ENCODE measurements at regions not wholly inside any gene's neighbourhood (a gene's known extent, or its start where the extent isn't known, plus 50 kb on each side); places are given as distances from the start of the nearest gene placed in this dataset.

- H3K9me3 Mint-ChIP-seq = no peaks in the 10 kb centered on the region
- TF ChIP-seq CTCF (IDR thresholded peaks at IDR 0.05) = no peak
- ATAC-seq (no peak), DNase-seq (no peak)
- no peaks in the 10 kb centered on the region for H3K9me3 ChIP-seq (ENCODE audit: control insufficient read depth, insufficient read depth, low read length)
- no peak overlapping the region for H3K27ac ChIP-seq (ENCODE audit: low read length)
- H3K4me1 Mint-ChIP-seq = peaks cover 5 to 6% of the 10 kb centered on the region in 2 donors
- H3K27me3 ChIP-seq (ENCODE audit: control insufficient read depth, insufficient read depth, low read length) = no peaks in the 10 kb centered on the region
- H3K27ac Mint-ChIP-seq = no peak overlapping the region
- no peak overlapping the region for H3K4me3 ChIP-seq (ENCODE audit: low read length)
- no peak overlapping the region for H3K4me3 Mint-ChIP-seq
- H3K4me1 ChIP-seq (ENCODE audit: control insufficient read depth, insufficient read depth, low read length) = no peaks in the 10 kb centered on the region
- peaks cover 17 to 32% of the 10 kb centered on the region in 2 donors for H3K27me3 Mint-ChIP-seq (ENCODE audit: low read depth in 2 of 2)
- 100% methylated on average over 2 of the region's 2 CpGs for WGBS (ENCODE audit: insufficient coverage)
- H3K36me3 ChIP-seq (ENCODE audit: control insufficient read depth, insufficient read depth, low read length) = no peaks in the 10 kb centered on the region
- no peaks in the 10 kb centered on the region for H3K36me3 Mint-ChIP-seq
- intact Hi-C loops (cut with micrococcal nuclease) = no loop called here
These were observed 96.4 kb upstream of the PCGF5 start for GRCh38 chr10:91124016-91124415.

- DNase-seq = no peak
- Mint-ChIP-seq H3K9me3 (no peaks in the 10 kb centered on the region), H3K27me3 (ENCODE audit: low read depth in 2 of 2) (peaks cover 16 to 40% of the 10 kb centered on the region in 2 donors), H3K27ac (no peak overlapping the region), H3K36me3 (no peaks in the 10 kb centered on the region), H3K4me1 (peaks cover 5 to 6% of the 10 kb centered on the region in 2 donors), H3K4me3 (no peak overlapping the region)
- ATAC-seq = no peak
- H3K27me3 ChIP-seq (ENCODE audit: control insufficient read depth, insufficient read depth, low read length) = no peaks in the 10 kb centered on the region
- H3K36me3 ChIP-seq (ENCODE audit: control insufficient read depth, insufficient read depth, low read length) = no peaks in the 10 kb centered on the region
- no peaks in the 10 kb centered on the region for H3K4me1 ChIP-seq (ENCODE audit: control insufficient read depth, insufficient read depth, low read length)
- no peak for TF ChIP-seq CTCF (IDR thresholded peaks at IDR 0.05)
- no peak overlapping the region for H3K4me3 ChIP-seq (ENCODE audit: low read length)
- WGBS (ENCODE audit: insufficient coverage) = 86% methylated on average over 2 of the region's 2 CpGs
- H3K27ac ChIP-seq (ENCODE audit: low read length) = no peak overlapping the region
- H3K9me3 ChIP-seq (ENCODE audit: control insufficient read depth, insufficient read depth, low read length) = no peaks in the 10 kb centered on the region
- intact Hi-C loops (cut with micrococcal nuclease) = no loop called here
These were observed 94.0 kb upstream of the PCGF5 start for GRCh38 chr10:91126471-91126870.

DNA sequence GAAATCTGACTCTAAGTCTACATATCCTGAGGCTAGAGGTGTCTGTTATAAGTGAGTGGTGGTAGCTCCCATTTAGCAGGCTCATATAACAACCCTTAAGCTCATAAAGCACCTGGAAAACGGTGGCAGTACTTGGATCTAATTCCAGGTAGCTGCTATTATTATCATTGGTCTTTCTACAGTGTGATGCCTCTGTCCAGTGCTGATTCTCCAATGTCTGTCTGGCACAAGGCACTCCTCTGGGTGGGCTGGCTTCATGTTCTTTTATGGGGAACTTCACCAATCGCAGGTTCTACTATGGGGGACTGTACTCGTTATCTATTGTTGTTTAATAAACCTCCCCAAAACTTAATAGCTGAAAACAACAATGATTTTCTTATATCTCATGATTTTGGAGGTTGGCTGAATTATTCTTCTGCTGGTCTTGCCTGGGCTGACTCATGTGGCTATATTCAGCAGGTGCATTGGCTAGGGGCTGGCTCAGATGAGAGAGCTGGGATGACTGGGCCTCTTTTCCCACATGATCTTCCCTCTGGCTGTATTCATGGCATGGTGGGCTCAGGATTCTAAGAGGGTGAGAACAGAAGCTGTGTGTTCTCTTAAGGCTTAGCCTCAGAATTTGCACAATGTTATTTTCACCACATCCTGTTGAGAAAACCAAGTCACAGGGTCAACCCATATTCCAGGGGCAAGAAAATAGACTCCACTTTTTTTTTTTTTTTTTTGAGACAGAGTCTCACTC, 93.0 kb upstream of the PCGF5 start:
- H3K4me3 ChIP-seq (ENCODE audit: low read length) = no peak overlapping the region
- DNase-seq (no peak), ATAC-seq (no peak)
- 86% methylated on average over 2 of the region's 3 CpGs for WGBS (ENCODE audit: insufficient coverage)
- Mint-ChIP-seq H3K27me3 (ENCODE audit: low read depth in 2 of 2) (peaks cover 15 to 38% of the 10 kb centered on the region in 2 donors), H3K9me3 (no peaks in the 10 kb centered on the region), H3K27ac (no peak overlapping the region), H3K4me3 (no peak overlapping the region), H3K4me1 (peaks cover 5 to 6% of the 10 kb centered on the region in 2 donors), H3K36me3 (no peaks in the 10 kb centered on the region)
- TF ChIP-seq CTCF (IDR thresholded peaks at IDR 0.05) = no peak
- H3K36me3 ChIP-seq (ENCODE audit: control insufficient read depth, insufficient read depth, low read length) = no peaks in the 10 kb centered on the region
- H3K27me3 ChIP-seq (ENCODE audit: control insufficient read depth, insufficient read depth, low read length) = no peaks in the 10 kb centered on the region
- intact Hi-C loops (cut with micrococcal nuclease) = no loop called here
- H3K27ac ChIP-seq (ENCODE audit: low read length) = no peak overlapping the region
- no peaks in the 10 kb centered on the region for H3K4me1 ChIP-seq (ENCODE audit: control insufficient read depth, insufficient read depth, low read length)
- no peaks in the 10 kb centered on the region for H3K9me3 ChIP-seq (ENCODE audit: control insufficient read depth, insufficient read depth, low read length)

DNA sequence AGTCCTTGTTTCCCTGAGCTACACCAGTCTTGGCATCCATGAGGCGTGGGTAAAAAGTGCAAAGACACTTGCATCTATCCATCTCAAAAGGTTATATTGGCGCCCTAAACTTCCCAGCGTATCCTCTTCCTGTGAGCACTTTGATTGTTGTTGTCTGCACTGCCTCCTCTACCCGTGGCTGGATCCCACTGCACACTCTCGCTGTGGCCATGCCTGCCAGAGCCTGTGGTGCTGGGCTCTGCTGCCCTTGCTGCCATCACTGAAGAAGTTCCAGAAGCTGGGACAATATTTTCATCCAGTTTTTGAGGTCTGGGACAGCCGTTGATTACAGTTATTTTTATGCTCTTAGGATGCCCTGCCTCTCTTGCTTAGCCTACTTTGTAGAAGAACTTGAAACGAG, 85.3 kb upstream of the PCGF5 start:
- H3K4me1 ChIP-seq (ENCODE audit: control insufficient read depth, insufficient read depth, low read length) = no peaks in the 10 kb centered on the region
- no peak overlapping the region for H3K27ac ChIP-seq (ENCODE audit: low read length)
- intact Hi-C loops (cut with micrococcal nuclease) = no loop called here
- H3K4me3 ChIP-seq (ENCODE audit: low read length) = no peak overlapping the region
- H3K27me3 Mint-ChIP-seq (ENCODE audit: low read depth in 2 of 2) = peaks cover 6 to 32% of the 10 kb centered on the region in 2 donors
- TF ChIP-seq CTCF (IDR thresholded peaks at IDR 0.05) = no peak
- H3K4me3 Mint-ChIP-seq = no peak overlapping the region
- H3K27me3 ChIP-seq (ENCODE audit: control insufficient read depth, insufficient read depth, low read length) = no peaks in the 10 kb centered on the region
- no peaks in the 10 kb centered on the region for H3K36me3 Mint-ChIP-seq
- H3K9me3 Mint-ChIP-seq = no peaks in the 10 kb centered on the region
- no peaks in the 10 kb centered on the region for H3K9me3 ChIP-seq (ENCODE audit: control insufficient read depth, insufficient read depth, low read length)
- no peaks in the 10 kb centered on the region for H3K4me1 Mint-ChIP-seq
- no peak for ATAC-seq
- WGBS (ENCODE audit: insufficient coverage) = 73% methylated on average over 7 of the region's 7 CpGs
- DNase-seq = no peak
- no peak overlapping the region for H3K27ac Mint-ChIP-seq
- H3K36me3 ChIP-seq (ENCODE audit: control insufficient read depth, insufficient read depth, low read length) = no peaks in the 10 kb centered on the region
